Glomerular visceral epithelial cell (primary cell): ENCODE measurements at regions not wholly inside any gene's neighbourhood (a gene's known extent, or its start where the extent isn't known, plus 50 kb on each side); places are given as distances from the start of the nearest gene placed in this dataset.

Experiments
- DNase-seq: peaks from one replicate; pipeline ENCODE4 v3.0.0-alpha.2; 2016; ENCODE audit errors: extremely low spot score

DNA sequence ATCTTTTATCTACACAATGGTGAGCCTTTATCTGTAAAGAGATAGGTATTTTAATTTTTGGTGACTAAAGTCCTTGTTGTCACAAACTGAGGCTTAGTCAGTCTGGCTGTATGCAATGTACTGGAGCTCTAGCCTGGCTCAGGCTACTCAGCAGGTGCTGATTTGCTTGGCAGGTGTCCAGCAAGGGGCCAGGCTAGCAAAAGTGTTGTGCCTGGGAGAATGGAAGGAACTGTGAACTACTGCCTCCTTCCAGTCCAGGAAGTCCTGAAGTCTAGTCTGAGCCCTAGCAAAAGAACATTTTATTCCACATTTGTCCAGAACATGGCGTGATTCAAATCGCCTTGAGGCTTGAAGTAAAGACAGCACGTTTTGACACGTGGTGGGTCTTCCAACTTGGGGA, 260.5 kb downstream of the CCDC85A start:
- peak; percentile 45 for DNase-seq

DNA sequence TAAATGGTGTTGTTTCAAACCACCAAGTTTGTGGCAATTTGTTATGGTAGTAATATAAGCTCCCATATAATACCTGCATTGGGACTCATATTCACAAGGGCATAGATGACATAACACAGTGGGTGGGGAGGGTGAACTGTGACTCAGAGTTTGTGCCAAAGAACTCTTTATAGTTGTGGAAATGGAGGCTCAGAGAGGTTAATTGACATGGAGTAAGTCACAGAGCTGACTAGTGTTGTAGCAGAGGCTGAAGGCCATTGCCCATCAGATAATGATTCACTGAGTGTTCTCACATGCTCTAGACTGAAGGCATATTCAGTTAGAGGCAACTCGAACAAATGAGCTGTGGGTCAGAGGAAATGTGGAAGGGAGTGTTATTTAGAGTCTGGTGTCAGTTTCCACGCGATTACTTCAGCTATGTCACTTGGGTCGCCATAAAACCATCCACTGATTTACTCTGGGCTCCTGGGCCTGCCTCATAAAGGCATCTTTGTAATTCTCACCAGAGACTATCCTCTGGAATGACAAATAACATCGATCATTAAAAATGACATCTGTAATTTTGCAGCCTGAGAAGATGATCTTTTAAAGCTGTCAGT, 264.7 kb downstream of the CCDC85A start:
- peak; percentile 51 for DNase-seq

DNA sequence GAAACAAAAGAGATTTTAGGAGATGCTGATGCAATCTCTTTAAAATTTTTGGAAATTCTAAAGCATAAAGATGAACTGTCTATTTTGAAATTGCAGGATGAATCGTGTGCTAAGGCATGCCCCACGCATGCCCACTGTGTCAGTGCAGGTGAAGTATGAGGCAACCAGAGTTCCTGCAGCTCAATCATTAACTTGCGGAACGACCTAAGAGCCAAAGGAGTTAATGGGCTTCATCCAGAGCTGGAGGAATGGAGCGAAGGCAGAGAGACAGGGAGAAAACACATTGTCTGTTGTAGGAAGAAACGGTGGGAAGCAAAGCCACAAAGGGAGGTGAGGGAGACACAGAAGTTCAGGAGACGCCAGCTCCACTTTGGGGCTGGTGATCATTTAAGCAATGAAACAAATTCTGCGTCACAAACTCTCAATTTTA, 265.2 kb downstream of the CCDC85A start:
- DNase-seq = peak; percentile 89

DNA sequence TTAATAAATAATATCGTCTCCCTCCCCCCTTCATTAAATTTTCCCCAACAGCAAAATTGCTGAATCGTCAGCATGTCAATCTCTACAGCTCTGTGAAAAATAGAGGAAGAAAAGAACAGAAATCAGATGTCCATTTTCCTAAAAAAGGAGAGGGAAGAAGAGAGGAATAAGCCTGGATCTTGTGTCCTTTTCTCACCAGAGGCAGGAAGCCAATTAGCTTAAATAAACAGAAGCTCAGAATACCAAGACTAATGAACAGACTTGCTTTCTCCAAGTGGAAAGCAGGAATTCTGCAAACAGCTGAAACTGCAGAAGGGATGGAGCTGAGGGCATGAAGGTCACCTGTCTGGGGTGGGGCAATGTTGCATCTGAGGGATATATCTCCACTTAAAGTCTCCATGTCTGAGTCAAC, 265.7 kb downstream of the CCDC85A start:
- peak; percentile 20 for DNase-seq

DNA sequence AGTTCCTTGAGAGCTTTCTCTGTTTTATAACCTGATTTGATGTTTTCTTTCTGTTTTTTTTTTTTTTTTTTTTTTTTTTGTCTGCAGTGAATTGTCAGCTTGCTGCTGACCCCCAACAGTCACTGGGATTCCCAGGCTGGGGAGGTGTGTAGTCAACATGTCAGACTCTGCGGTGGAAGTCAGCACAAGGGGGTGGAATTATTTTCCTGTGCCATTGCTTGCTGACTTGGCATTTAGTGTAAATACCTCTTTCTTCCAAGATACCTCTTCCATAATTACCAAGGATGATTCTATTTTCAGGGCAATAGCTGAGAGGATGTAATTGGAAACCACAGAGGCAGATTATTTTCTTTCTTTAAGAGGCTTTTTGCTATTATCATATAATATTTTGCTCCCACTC, 266.3 kb downstream of the CCDC85A start:
- DNase-seq = no peak

DNA sequence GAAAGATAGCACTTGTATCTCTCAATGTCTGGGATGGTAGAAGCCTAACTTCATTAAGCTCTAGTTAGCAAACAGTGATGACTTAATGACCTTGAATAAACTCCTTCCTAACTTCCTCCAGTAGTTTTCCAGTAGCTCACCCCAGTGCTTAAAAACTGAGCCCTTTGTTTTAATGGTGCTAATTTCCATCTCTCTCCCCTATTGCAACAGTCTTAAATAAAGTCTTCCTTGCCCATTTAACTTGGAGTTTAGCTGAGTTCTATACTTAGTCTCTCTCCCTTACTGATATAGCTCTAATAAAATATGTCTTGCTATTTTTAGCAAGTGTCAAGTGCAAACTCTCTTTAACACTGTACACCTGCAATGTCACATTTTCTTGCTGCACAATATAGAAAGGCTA, 267.0 kb downstream of the CCDC85A start:
- DNase-seq = no peak

DNA sequence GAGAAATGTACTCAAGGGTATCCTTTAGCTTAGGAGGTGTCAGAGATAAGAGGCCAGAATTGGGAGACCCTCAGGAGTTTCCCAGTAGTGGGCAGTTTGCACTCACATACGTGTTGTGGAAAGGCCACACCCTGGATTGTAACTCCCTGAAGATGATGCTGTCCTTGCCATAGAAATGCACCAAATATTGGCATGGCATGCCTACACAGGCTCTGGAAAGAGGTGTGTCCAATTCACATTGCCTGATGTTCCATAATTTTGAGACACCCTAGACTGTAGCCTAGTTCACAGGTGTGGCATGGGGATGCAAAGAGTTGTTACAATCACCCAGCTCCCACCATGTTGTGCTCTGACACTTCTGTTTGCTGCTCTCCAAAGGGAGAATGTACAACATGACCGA, 271.9 kb downstream of the CCDC85A start:
- DNase-seq = no peak

DNA sequence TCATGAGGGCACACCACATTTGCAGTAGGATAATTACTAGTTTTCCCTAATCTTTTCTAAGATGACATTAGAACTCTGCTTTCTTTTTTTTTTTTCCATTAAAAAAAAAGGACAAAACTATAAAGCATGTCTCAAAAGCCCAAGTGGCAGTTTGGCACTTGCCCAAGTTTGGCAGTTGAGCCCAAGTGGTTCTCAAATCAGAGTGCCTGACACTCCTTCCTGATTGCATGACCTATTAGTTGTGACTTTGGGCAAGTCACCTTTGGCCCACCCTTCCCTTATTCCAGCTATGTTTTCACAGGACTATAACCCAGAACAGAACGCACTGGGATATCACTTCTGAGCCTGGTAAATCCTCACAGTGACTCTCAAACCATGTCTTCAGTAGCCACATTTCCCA, 273.0 kb downstream of the CCDC85A start:
- DNase-seq = no peak

DNA sequence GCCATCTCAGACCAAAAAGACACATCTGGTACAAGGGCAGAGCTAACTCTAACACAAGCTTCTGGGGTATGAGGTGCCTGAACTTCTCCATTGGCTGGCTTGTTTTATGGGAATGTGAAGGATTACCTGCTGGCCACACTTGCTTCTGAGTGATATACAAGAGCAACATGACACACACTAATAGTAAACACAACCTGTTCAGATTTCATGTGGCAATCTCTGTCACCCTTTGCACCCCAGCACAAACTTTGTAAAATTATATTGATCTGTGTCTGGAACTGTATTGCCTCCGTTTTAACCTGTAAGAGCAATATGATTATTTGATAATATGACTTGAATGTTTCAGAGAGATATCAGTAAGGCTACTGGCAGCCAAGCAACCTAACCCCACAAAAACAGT, 276.7 kb downstream of the CCDC85A start:
- no peak for DNase-seq

DNA sequence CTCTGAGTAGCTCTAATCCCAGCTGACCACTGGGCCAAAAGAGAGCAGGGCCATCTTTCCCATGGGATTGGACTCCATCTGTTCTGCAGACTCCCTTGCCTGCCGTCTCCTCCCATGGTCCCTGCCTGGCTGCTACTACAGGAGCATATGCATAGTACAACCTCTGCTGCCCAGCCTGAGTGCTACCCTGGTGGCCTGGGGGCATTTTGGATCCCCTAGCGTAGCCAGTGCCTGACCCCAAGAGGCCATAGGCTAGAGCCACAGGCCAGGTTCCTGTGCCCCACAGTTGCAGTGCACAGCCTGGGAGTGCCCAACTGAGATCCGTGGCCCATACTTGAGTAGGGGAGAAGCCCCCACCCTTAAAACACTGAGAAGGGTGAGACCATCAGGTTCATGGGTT, 280.3 kb downstream of the CCDC85A start:
- DNase-seq = no peak

DNA sequence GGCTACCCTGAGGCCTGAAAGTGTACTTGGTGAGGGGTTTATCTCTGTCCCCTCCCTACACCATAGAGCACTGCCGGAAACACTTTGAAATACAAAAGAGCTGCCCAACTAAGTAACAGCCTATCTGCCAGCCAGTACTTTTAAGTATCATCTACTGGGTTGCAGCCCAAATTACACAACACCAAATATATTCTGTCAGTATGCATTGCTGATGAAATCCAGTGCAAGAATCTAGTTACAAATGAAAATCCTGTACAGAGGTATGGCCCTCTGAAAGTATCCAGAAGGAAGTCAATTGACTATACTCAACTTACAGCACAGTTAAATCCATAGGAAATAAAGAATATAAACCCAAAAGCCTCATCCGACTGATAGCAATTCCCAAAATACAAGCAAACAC, 280.8 kb downstream of the CCDC85A start:
- no peak for DNase-seq

DNA sequence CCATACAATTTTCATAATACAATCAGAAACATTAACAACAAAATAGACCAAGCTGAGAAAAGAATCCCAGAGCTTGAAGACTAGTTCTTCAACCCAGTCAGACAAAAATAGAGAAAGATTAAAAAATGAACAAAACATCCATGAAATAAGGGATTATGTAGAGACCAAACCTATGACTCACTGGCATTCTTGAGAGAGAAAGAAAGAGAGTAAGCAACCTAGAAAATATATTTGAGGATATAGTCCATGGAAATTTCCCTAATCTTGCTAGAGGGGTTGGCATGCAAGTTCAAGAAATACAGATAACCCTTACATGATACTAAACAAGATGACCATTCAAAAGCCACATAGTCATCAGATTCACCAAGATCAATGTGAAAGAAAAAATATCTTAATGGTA, 281.7 kb downstream of the CCDC85A start:
- DNase-seq = no peak

DNA sequence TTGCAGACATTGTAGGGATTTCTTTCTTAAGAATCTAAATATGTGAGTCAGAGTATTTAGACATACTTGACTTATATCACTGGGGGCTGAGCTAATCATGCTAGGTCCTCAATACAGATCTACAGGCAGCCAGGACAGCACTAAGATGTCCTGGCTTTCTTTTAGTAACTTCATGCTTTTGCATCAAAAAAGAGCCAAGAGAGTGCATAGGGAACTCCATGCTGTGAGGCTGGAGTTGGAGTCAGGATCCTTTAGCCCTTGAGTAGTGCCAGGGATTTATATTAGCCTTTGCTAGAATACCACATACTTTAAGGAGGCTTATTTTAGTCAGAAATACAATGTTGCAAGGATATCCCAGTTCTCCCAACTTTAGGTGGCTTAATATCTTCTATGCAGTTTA, 289.7 kb downstream of the CCDC85A start:
- DNase-seq = no peak

DNA sequence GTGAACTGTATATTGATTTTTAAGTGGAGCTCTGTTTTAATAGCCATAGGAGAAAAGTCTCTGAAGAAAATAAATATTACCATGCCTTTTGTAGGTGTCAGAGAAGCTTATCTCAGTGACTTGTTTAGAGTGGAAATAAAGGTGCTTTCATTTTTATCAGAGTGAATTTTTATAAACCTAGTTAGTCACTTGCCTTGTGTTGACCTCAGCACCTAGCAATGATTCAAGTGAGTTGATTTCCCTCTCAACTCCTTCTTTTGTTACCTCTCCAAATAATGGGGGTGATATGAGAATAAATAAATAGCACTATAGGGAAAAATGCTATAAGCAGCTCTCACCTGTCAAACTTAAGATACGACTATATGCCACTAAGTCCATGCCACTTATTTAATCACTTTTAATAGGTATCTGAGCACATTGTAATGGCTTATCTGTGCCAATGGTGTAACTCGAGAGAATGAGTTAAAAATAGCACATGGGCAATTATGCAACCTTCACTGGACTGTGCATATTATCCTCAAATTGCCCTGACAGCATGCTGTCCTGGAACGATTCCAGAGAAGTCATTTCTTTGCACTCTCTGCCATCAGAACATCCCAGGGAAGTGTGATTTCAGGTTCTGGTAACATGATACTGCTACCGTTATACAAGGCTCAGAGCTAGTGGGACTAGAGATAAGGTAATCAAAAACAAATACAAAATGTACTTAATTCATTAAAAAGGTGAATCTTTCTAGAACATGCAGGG, 290.8 kb downstream of the CCDC85A start:
- DNase-seq = peak; percentile 64

DNA sequence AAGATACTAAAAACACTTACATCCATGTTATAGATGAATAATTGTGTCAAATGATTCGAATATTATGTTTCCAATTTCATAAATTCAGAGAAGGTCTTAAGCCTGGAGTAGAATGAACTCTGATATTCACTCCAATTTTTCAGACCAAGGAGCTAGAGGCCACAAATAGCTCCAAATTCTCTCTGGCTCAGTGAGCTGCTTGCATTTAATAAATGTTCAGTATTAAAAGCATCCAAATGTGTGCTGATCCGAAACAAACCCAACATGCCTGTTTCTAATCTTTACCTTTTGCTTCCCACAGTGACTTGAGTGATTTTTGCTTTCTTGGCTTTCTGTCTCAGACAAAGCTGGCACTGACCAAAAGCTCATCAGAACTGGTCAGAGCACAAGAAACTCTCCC, 291.4 kb downstream of the CCDC85A start:
- no peak for DNase-seq

DNA sequence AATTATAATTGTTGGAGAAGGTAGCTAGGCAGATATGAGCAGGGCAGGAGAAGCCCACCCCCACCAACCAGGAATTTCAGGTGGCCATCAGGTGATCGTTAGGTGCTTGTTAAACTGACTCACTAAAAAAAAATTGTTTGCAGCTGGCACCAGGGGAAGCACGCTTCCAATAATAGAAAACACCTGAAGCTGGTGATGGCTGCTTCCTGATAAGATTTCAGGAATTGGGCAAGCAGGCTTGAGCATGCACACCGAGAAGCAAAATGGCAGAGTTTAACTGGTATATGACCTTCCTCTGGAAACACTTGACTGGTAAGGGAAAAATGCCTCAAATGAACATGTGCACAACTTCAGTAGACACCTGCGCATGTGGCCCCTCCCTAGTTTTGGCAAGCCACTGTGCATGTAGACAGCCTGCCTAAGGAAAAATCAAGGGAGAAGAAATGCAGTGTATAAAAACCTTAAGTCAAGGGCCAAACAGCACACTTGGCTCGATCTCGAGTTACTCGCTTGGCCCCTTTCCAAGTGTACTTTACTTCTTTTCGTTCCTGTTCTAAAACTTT, 292.8 kb downstream of the CCDC85A start:
- no peak for DNase-seq

DNA sequence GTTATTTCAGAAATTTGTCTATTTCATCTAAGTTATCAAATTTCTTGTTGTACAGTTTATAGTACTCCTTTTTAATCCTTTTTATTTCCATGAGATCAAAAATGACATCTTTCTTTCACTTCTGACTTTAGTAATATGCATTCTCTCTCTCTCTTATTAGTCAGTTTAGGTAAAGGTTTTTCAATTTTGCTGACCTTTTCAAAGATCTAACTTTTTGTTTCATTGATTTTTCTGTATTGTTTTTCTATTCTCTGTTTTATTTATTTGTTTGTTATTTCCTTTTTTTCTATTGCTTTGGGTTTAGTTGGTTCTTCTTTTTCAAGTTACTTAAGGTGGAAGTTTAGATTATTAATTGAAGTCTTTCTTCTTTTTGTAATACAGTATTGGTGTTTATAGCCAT, 294.2 kb downstream of the CCDC85A start:
- DNase-seq = no peak

DNA sequence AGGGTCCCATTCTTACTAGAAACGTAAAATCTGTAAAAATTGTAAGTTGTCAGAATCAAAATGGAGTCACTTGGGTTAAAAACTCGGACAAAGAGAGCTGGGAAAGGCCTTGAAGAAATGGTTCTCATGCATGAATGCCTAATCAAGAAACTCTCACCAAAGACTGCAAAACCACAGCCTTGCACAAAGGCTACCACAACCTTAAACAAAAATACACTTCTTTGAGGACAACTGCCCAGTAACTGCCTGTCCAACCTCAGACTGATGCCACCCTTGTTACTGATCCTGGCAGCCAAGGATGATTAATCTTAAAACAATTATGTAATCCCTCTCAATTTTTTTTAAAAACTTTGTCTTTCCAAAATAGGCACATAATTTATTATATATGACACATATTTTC, 299.3 kb downstream of the CCDC85A start:
- DNase-seq = peak; percentile 74

DNA sequence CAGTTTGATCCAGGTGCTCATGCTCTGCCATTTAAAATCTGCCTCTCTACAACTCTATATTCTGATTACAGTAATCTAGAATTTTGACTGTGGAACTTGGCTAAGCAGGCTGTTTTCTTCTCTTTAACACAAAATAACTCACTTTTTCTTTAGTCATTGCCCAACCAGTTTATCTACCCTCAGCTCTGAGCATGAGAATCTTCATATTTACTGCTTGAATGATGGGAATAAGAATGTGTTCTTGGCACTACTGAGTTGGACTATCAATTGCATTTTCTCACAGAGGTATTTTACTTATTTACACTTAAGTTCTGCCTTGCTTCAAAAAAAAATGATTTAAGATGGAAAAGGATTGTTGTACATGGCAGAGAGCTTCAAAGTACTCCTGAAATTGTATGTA, 301.1 kb downstream of the CCDC85A start:
- DNase-seq = no peak

DNA sequence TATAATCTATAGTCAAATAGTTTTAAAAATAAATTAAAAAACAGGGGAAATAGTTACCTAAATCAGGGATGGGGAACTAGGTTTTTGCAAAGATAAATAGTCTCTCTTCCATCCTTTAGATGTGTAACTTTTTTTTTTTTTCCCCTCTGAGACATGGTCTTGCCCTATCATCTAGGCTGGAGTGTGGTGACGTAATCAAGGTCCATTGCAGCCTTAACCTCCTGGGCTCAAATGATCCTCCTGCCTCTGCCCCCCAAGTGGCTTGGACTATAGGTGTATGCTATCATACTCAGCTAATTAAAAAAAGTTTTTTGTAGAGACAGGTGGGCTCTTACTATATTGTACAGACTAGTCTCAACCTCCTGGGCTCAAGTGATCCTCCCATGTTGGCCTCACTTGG, 316.5 kb downstream of the CCDC85A start:
- no peak for DNase-seq

DNA sequence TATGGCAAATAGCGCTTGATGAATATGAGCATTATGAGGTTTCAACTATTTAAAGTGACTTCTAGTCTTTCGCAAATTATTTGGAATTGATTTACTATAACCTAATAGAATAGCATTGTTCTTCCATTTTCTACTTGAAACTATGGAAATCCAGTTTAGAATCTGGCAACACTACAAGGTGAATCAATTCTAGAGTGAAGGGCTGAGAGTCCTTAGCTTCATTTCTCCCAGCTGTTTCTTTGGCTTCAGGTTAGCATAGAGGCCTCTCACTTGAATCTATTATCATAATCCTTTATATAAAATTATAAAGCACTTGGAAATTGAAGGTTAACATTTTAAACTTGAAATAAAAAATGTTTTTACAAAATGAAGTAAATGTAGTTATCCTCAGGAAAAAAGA, 318.8 kb downstream of the CCDC85A start:
- DNase-seq = no peak

DNA sequence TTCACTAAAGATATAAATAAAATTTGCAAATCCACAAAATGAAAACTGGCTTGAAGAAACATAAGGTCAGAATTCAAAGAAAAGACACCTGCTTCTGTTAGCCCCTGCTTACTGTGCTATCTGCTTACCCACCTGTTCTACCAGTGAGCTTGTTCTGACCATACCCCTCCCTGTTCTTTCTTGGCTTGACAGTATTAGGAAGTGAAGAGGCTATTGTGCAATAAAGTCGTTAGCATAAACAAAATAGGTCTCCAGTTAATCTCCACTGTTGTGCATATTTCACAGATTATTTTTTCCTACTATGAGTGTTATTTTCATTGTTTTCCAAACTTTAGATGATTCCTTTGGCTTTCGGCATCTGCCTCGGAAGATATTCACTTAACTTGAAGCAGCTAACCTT, 322.1 kb downstream of the CCDC85A start:
- DNase-seq = no peak

DNA sequence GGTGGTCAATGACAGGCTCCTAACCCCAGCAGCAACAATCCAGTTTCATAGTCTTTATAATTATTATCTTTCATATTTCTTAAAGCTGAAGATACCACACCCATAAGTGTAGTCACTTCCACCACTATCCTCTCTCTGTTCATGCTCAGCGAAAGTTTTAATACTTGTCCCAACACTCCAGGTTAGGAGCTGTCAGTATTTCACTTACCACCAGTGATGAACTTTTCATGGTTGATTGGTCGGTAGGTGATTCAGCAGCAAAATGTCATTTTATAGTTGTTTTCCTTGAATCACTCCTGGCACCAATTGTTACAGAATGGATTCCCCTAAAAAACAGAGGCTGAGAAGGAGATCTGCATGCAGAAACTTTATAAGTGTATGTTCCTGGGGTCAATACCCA, 324.9 kb downstream of the CCDC85A start:
- DNase-seq = peak; percentile 1

DNA sequence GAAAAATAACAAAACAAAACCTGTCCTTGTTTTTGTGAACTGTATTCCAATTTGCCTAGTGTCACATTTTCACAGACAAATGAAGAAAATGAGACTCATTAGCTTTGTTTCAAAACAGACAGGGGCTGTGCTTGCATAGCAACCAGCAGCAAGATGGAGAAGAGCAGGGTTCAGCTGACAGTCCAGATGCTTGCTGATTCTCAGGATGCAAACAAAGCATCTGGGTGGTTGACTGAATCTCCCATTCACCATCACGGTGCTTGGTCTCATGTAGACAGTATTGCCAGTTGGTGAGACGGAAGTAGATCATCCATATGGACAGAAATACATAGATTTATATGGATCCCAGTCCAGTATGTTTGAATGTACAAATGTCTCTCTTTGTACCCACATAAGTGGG, 326.8 kb downstream of the CCDC85A start:
- DNase-seq = no peak
